ENCODE measurements at regions not wholly inside any gene's neighbourhood (a gene's known extent, or its start where the extent isn't known, plus 50 kb on each side); places are given as distances from the start of the nearest gene placed in this dataset.

DNA sequence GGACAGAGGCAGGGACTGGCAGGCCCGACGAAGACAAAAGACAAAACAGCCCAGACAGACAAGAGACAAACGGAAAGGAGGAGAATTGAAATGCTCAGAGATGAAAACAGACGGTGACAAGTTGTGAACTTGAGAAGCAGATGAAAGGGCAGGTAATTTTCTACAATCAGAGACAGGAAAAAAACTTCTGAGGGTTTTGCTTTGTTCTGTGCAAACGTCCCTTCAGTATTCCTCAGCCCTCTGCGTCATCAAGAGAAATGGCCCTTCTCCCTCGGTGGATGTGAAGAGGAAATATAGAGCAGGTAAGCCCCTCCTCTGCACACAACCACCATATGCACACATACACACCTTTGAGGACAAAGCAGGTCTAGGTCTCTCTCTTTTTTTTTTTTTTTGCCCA, 206.6 kb downstream of the UACA start:
- H3K4me2 ChIP-seq (ENCODE audit: control insufficient read depth, insufficient read depth), result no peak overlapping the region
- DNase-seq (ENCODE audit: low read depth, low spot score) (no peak), ATAC-seq (no peak), FAIRE-seq (no peak)
- POLR2A ChIA-PET, result interaction anchor here (0.6 kb wide), 1 partner anchor 16 kb away, joined by 5 read pairs; no protein-coding TSS in a partner anchor
- no peak overlapping the region for H3K4me3 ChIP-seq
- 43% methylated on average over 7 of the region's 7 CpGs for WGBS (ENCODE audit: insufficient coverage, insufficient replicate concordance, low lambda C conversion rate, missing lambda C conversion rate)
- peaks cover 0 to 7% of the 10 kb centered on the region in 2 experiments; a peak in 2 of 4 replicates for H3K27me3 ChIP-seq (replicated peaks in 1 of 2; ENCODE audit: control insufficient read depth in 2 of 2, insufficient read depth in 2 of 2, low read length in 1 of 2)
- H4K20me1 ChIP-seq (ENCODE audit: control insufficient read depth, insufficient read depth), result no peaks in the 10 kb centered on the region
- no TSS peak for BruUV-seq (replicated peaks)
- H3K4me1 ChIP-seq (ENCODE audit: control insufficient read depth, insufficient read depth, low read length), result peaks cover 3% of the 10 kb centered on the region; the same call in 1 of the 2 replicates
- no peaks in the 10 kb centered on the region for H3K79me2 ChIP-seq (ENCODE audit: control insufficient read depth, insufficient read depth, low read length)
- TF ChIP-seq SUPT20H (IDR thresholded peaks at IDR 0.05; ENCODE audit: borderline replicate concordance, control insufficient read depth, low read depth, low read length) (no peak), TCF12 (IDR thresholded peaks at IDR 0.05; ENCODE audit: low read depth, low read length) (no peak), TCF7 (IDR thresholded peaks at IDR 0.05; ENCODE audit: borderline replicate concordance) (no peak), FOXM1 (IDR thresholded peaks at IDR 0.05; ENCODE audit: low read depth, low read length) (no peak), STAT1 (conservative IDR thresholded peaks at IDR 0.05) (no peak), TARDBP (IDR thresholded peaks at IDR 0.05; ENCODE audit: borderline replicate concordance) (no peak), ZNF622 (IDR thresholded peaks at IDR 0.05) (no peak), SREBF2 (IDR thresholded peaks at IDR 0.05; ENCODE audit: low read length) (no peak), SMAD1 (IDR thresholded peaks at IDR 0.05; ENCODE audit: low read depth, partially characterized antibody) (no peak), POLR2AphosphoS2 (IDR thresholded peaks at IDR 0.05; ENCODE audit: low read depth, low read length) (no peak), HDGF (IDR thresholded peaks at IDR 0.05) (no peak), KDM1A (IDR thresholded peaks at IDR 0.05; ENCODE audit: borderline replicate concordance) (no peak)
- TF ChIP-seq, protein P1, sequence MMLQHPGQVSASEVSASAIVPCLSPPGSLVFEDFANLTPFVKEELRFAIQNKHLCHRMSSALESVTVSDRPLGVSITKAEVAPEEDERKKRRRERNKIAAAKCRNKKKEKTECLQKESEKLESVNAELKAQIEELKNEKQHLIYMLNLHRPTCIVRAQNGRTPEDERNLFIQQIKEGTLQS (IDR thresholded peaks at IDR 0.05; ENCODE audit: borderline replicate concordance, extremely low read depth, low read depth, low read length), result no peak
- TF ChIP-seq, protein P2, sequence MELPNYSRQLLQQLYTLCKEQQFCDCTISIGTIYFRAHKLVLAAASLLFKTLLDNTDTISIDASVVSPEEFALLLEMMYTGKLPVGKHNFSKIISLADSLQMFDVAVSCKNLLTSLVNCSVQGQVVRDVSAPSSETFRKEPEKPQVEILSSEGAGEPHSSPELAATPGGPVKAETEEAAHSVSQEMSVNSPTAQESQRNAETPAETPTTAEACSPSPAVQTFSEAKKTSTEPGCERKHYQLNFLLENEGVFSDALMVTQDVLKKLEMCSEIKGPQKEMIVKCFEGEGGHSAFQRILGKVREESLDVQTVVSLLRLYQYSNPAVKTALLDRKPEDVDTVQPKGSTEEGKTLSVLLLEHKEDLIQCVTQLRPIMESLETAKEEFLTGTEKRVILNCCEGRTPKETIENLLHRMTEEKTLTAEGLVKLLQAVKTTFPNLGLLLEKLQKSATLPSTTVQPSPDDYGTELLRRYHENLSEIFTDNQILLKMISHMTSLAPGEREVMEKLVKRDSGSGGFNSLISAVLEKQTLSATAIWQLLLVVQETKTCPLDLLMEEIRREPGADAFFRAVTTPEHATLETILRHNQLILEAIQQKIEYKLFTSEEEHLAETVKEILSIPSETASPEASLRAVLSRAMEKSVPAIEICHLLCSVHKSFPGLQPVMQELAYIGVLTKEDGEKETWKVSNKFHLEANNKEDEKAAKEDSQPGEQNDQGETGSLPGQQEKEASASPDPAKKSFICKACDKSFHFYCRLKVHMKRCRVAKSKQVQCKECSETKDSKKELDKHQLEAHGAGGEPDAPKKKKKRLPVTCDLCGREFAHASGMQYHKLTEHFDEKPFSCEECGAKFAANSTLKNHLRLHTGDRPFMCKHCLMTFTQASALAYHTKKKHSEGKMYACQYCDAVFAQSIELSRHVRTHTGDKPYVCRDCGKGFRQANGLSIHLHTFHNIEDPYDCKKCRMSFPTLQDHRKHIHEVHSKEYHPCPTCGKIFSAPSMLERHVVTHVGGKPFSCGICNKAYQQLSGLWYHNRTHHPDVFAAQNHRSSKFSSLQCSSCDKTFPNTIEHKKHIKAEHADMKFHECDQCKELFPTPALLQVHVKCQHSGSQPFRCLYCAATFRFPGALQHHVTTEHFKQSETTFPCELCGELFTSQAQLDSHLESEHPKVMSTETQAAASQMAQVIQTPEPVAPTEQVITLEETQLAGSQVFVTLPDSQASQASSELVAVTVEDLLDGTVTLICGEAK (IDR thresholded peaks at IDR 0.05; ENCODE audit: borderline replicate concordance), result no peak
- TF ChIP-seq, protein P3, sequence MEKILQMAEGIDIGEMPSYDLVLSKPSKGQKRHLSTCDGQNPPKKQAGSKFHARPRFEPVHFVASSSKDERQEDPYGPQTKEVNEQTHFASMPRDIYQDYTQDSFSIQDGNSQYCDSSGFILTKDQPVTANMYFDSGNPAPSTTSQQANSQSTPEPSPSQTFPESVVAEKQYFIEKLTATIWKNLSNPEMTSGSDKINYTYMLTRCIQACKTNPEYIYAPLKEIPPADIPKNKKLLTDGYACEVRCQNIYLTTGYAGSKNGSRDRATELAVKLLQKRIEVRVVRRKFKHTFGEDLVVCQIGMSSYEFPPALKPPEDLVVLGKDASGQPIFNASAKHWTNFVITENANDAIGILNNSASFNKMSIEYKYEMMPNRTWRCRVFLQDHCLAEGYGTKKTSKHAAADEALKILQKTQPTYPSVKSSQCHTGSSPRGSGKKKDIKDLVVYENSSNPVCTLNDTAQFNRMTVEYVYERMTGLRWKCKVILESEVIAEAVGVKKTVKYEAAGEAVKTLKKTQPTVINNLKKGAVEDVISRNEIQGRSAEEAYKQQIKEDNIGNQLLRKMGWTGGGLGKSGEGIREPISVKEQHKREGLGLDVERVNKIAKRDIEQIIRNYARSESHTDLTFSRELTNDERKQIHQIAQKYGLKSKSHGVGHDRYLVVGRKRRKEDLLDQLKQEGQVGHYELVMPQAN (conservative IDR thresholded peaks at IDR 0.05), result no peak
- TF ChIP-seq, protein P4, sequence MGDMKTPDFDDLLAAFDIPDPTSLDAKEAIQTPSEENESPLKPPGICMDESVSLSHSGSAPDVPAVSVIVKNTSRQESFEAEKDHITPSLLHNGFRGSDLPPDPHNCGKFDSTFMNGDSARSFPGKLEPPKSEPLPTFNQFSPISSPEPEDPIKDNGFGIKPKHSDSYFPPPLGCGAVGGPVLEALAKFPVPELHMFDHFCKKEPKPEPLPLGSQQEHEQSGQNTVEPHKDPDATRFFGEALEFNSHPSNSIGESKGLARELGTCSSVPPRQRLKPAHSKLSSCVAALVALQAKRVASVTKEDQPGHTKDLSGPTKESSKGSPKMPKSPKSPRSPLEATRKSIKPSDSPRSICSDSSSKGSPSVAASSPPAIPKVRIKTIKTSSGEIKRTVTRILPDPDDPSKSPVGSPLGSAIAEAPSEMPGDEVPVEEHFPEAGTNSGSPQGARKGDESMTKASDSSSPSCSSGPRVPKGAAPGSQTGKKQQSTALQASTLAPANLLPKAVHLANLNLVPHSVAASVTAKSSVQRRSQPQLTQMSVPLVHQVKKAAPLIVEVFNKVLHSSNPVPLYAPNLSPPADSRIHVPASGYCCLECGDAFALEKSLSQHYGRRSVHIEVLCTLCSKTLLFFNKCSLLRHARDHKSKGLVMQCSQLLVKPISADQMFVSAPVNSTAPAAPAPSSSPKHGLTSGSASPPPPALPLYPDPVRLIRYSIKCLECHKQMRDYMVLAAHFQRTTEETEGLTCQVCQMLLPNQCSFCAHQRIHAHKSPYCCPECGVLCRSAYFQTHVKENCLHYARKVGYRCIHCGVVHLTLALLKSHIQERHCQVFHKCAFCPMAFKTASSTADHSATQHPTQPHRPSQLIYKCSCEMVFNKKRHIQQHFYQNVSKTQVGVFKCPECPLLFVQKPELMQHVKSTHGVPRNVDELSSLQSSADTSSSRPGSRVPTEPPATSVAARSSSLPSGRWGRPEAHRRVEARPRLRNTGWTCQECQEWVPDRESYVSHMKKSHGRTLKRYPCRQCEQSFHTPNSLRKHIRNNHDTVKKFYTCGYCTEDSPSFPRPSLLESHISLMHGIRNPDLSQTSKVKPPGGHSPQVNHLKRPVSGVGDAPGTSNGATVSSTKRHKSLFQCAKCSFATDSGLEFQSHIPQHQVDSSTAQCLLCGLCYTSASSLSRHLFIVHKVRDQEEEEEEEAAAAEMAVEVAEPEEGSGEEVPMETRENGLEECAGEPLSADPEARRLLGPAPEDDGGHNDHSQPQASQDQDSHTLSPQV (IDR thresholded peaks at IDR 0.05), result no peak
- in situ Hi-C loops (cut with MboI) (no loop called here), intact Hi-C loops (cut with micrococcal nuclease; ENCODE audit: unreplicated experiment) (no loop called here)
- no peaks in the 10 kb centered on the region for H3K9me3 ChIP-seq (replicated peaks; ENCODE audit: control insufficient read depth, insufficient read depth, low read length)
- CTCF ChIA-PET, result no interaction called here
- H2AFZ ChIP-seq (ENCODE audit: control insufficient read depth, low read depth, low read length), result no peak overlapping the region
- RAD21 ChIA-PET (ENCODE audit: unreplicated experiment), result no interaction called here
- H3K36me3 ChIP-seq (ENCODE audit: control insufficient read depth in 2 of 2, insufficient read depth in 2 of 2, low read length in 1 of 2), result no peaks in the 10 kb centered on the region
- no peak overlapping the region for H3K27ac ChIP-seq (ENCODE audit: control insufficient read depth, insufficient read depth)
- H3K9ac ChIP-seq (ENCODE audit: control insufficient read depth, insufficient read depth, low read length), result no peak overlapping the region
- SMC1A ChIA-PET (ENCODE audit: uncharacterized antibody, unreplicated experiment), result no interaction called here
